Gastroesophageal sphincter (tissue), 4 donors: ENCODE measurements at regions not wholly inside any gene's neighbourhood (a gene's known extent, or its start where the extent isn't known, plus 50 kb on each side); places are given as distances from the start of the nearest gene placed in this dataset.

Source experiments
- ATAC-seq: fragments of 150-250 bp; one replicate; pipeline ENCODE4 v1.9.1; 2016; ENCODE audit warnings: mild to moderate bottlenecking, moderate library complexity
- H3K27ac ChIP-seq, 4 donors: fragments of 200-600 bp; sonication (generic) in 3 of 4; 1 replicate in 3 of 4; 2 replicates in 1 of 4; pipeline ENCODE4 v1.5.1; 2016 to 2019
- H3K27me3 ChIP-seq: fragments of 200-600 bp; sonication (generic); one replicate; pipeline ENCODE4 v1.5.1; 2019
- H3K36me3 ChIP-seq, 2 donors: fragments of 200-600 bp; sonication (generic); one replicate each; pipeline ENCODE4 v1.5.1; 2019; ENCODE audit warnings: control low read depth in 1 of 2
- H3K4me1 ChIP-seq, 3 donors: fragments of 200-600 bp; sonication (generic); 1 replicate in 2 of 3; 2 replicates in 1 of 3; pipeline ENCODE4 v1.5.1; 2016 to 2019; ENCODE audit warnings: control low read depth in 2 of 3
- H3K4me3 ChIP-seq, 2 donors: fragments of 200-600 bp; sonication (generic); one replicate each; pipeline ENCODE4 v1.5.1; 2019; ENCODE audit warnings: mild to moderate bottlenecking in 1 of 2, moderate library complexity in 1 of 2
- H3K9me3 ChIP-seq, 3 donors: fragments of 200-600 bp; sonication (generic); one replicate each; pipeline ENCODE4 v1.5.1; 2017 to 2019; ENCODE audit warnings: control low read depth in 2 of 3
- EP300 ChIP-seq: sonication (generic); formaldehyde crosslinking; IDR thresholded peaks from one replicate; pipeline ENCODE4 v1.6.1; 2017; ENCODE audit warnings: antibody characterized with exemption, mild to moderate bottlenecking
- POLR2A ChIP-seq, 2 donors: fragments of 450-650 bp; IDR thresholded peaks; one replicate each; pipeline ENCODE4 v1.6.1; 2017; ENCODE audit warnings: antibody characterized with exemption in 2 of 2, mild to moderate bottlenecking in 2 of 2, moderate library complexity in 1 of 2
- POLR2AphosphoS5 ChIP-seq: sonication (generic); formaldehyde crosslinking; IDR thresholded peaks from one replicate; pipeline ENCODE4 v1.6.1; 2017; ENCODE audit warnings: antibody characterized with exemption
- WGBS, 2 donors: methylation state at CpG; one replicate each; pipeline ENCODE4 v1.1.5; 2018; ENCODE audit warnings: low coverage in 1 of 2; 5-methylcytosine and 5-hydroxymethylcytosine counted together
- TF ChIP-seq, protein P1 (sequence below), 4 experiments: fragments of 200-600 bp in 2 of 4; fragments of 450-650 bp in 2 of 4; sonication (generic) in 1 of 4; IDR thresholded peaks; one replicate each; pipeline ENCODE4 v1.5.1; 2017 to 2019; ENCODE audit warnings: antibody characterized with exemption in 4 of 4, mild to moderate bottlenecking in 2 of 4, moderate library complexity in 2 of 4

DNA sequence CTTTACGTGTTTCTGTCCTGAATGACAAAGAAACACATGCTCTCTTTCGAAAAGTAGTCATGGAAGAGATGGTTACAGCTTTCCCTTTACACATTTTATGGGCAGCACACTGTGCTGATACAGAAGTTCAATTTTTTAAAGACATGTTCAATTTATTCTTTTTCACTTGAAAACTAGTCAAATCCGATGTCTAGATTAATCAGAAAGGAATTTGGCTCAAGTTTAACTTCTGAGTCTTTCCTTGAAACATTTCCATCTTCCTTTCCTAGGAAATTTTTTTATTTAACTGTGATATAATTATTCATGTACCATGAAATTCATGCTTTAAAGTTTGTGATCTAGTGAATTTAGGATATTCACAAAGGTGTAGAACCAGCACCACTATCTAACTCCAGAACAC lies 360.1 kb downstream of the TNS3 start:
- H3K27me3 ChIP-seq, result no peaks in the 10 kb centered on the region
- no peaks in the 10 kb centered on the region for H3K9me3 ChIP-seq
- no peak overlapping the region for H3K27ac ChIP-seq
- WGBS, 2 donors, result 57 to 72% methylated on average over 3 of the region's 3 CpGs
- no peaks in the 10 kb centered on the region for H3K36me3 ChIP-seq
- no peaks in the 10 kb centered on the region for H3K4me1 ChIP-seq
- ATAC-seq, result no peak
- no peak overlapping the region for H3K4me3 ChIP-seq
- no peak for TF ChIP-seq POLR2AphosphoS5
- no peak for TF ChIP-seq EP300
- TF ChIP-seq, protein P1, sequence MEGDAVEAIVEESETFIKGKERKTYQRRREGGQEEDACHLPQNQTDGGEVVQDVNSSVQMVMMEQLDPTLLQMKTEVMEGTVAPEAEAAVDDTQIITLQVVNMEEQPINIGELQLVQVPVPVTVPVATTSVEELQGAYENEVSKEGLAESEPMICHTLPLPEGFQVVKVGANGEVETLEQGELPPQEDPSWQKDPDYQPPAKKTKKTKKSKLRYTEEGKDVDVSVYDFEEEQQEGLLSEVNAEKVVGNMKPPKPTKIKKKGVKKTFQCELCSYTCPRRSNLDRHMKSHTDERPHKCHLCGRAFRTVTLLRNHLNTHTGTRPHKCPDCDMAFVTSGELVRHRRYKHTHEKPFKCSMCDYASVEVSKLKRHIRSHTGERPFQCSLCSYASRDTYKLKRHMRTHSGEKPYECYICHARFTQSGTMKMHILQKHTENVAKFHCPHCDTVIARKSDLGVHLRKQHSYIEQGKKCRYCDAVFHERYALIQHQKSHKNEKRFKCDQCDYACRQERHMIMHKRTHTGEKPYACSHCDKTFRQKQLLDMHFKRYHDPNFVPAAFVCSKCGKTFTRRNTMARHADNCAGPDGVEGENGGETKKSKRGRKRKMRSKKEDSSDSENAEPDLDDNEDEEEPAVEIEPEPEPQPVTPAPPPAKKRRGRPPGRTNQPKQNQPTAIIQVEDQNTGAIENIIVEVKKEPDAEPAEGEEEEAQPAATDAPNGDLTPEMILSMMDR (IDR thresholded peaks at IDR 0.05), result no peak
- TF ChIP-seq POLR2A (IDR thresholded peaks at IDR 0.05), result no peak

DNA sequence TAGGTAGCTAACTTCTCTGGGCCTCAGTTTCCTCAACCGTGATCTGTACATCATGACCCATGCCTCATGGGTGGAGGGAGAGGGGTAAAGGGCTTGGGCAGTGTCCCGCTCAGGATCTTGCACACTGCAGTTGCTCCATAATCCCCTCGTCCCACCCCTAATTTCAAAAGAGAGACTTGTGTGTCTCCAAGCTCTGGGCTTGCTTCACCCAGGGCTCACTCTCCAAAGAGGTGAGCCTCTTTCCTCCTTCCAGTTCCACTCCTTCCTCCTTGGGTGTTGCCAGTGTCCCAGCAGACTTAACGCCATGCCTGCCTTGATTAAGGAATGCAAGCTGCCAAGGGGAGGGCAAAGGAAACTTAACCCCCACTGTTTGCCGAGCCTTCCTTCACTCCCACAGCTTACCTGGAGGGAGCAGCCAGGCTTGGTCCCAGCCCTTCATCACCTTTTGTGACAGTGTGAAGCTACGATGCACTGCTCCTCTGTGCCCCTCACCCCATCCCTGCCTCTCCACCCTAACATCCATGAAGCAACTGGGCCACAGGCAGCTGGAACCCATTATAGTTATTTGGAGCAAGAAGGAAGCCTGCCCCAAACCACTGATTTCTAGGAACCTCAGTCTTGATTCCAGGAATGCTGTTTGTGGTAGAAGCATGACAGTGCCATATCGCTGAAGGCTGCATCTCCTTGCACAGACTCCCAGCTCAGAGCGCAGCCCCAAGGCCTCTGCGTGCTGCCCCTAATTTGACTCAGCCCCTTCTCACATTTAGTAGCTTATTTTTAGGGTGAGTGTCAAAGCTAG lies 363.3 kb downstream of the TNS3 start:
- no peak for TF ChIP-seq EP300
- no peak for TF ChIP-seq POLR2AphosphoS5
- TF ChIP-seq, protein P1 (IDR thresholded peaks at IDR 0.05), result no peak
- TF ChIP-seq POLR2A (IDR thresholded peaks at IDR 0.05), result no peak
- Histone ChIP-seq H3K27ac (no peak overlapping the region), H3K9me3 (no peaks in the 10 kb centered on the region), H3K4me3 (no peak overlapping the region), H3K4me1 (peaks cover 0 to 21% (median 2%) of the 10 kb centered on the region in 3 donors), H3K27me3 (no peaks in the 10 kb centered on the region), H3K36me3 (no peaks in the 10 kb centered on the region)
- no peak for ATAC-seq
- WGBS, 2 donors, result 80 to 88% methylated on average over 6 to 8 of the region's 9 CpGs

DNA sequence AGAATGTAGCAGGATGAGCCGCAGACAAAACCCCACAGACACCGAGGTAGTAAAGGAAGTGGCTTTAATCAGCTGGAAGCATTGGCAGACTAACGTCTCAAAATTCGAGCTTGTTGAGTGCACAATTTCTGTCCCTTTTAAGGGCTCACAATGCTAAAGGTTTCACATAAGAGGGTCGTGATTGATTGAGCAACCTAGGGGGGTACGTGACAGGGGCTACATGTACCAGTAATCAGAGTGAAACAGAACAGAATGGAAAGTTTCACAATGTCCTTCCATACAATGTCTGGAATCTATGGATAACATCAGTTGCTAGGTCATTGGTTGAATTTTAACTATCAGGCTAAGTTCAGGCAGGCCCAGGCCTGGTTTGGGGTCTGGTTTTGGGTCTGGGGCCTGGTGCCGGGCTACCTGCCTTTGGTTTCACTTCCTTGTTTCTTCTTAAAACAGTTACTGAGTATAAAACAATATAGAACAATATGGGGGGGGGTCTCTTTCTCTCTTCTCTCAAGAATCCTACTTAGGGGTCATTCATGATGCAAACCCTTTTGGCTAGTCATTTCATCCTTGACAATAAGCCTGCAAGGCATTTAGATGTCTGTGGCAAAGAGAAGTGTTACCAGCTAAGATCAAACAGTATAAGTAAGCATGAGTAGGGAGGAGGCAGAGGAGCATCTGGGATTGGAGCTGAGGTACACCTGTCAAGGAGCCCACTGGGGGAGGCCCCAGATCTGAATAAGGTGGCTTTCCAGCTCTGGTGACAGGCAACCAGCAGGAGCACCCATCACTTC lies 364.1 kb downstream of the TNS3 start:
- 81 to 84% methylated on average over 5 to 7 of the region's 7 CpGs for WGBS, 2 donors
- Histone ChIP-seq H3K9me3 (no peaks in the 10 kb centered on the region), H3K27ac (no peak overlapping the region), H3K27me3 (no peaks in the 10 kb centered on the region), H3K4me3 (no peak overlapping the region), H3K4me1 (peaks cover 0 to 21% (median 2%) of the 10 kb centered on the region in 3 donors), H3K36me3 (no peaks in the 10 kb centered on the region)
- TF ChIP-seq EP300 (no peak), POLR2AphosphoS5 (no peak), POLR2A (IDR thresholded peaks at IDR 0.05) (no peak)
- TF ChIP-seq, protein P1 (IDR thresholded peaks at IDR 0.05), result no peak
- no peak for ATAC-seq

DNA sequence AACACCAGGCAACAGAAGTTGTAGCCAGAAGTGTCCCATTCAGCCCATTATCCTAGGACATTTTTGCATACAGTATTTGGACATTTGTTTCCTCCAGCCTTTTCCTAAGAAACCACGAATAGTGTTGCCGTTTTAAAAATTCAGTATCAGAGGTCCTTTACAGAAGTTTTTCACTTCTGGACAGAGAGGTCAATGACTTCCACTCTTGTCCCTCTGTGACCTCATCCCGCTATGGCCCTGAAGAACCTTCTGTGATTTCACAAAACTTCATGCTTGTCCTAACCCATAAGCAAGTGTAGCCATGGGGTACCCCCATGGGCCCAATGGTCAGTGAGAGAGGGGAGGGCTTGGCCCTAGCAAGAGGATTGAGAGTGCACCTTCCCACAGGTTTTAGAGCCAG lies 364.8 kb downstream of the TNS3 start:
- WGBS, 2 donors, result 84 to 92% methylated on average over 2 to 3 of the region's 3 CpGs
- TF ChIP-seq EP300 (no peak), POLR2A (IDR thresholded peaks at IDR 0.05) (no peak), POLR2AphosphoS5 (no peak)
- TF ChIP-seq, protein P1 (IDR thresholded peaks at IDR 0.05), result no peak
- no peak overlapping the region for H3K4me3 ChIP-seq
- no peak for ATAC-seq
- H3K27ac ChIP-seq, result no peak overlapping the region
- H3K27me3 ChIP-seq, result no peaks in the 10 kb centered on the region
- H3K36me3 ChIP-seq, result no peaks in the 10 kb centered on the region
- no peaks in the 10 kb centered on the region for H3K9me3 ChIP-seq
- peaks cover 0 to 27% (median 2%) of the 10 kb centered on the region in 3 donors for H3K4me1 ChIP-seq
